ENCODE measurements at regions not wholly inside any gene's neighbourhood (a gene's known extent, or its start where the extent isn't known, plus 50 kb on each side); places are given as distances from the start of the nearest gene placed in this dataset.

- TF ChIP-seq CTCF (IDR thresholded peaks at IDR 0.05; ENCODE audit: borderline replicate concordance, insufficient read depth, low read depth, low read length) = no peak
- H3K4me3 ChIP-seq (ENCODE audit: low read depth, low read length) = no peak overlapping the region
Observed at GRCh38 chr1:200342511-200343311, 67.1 kb downstream of the ZNF281 start.

- no peak for TF ChIP-seq CTCF (IDR thresholded peaks at IDR 0.05; ENCODE audit: borderline replicate concordance, insufficient read depth, low read depth, low read length)
Observed at GRCh38 chr1:200338451-200338850, 71.4 kb downstream of the ZNF281 start.

GRCh38 chr1:200337831-200338230 lies 72.0 kb downstream of the ZNF281 start:
- no peak overlapping the region for H3K4me3 ChIP-seq (ENCODE audit: low read depth, low read length)
- TF ChIP-seq CTCF (IDR thresholded peaks at IDR 0.05; ENCODE audit: borderline replicate concordance, insufficient read depth, low read depth, low read length) = no peak

More at GRCh38 chr1:200338451-200338850, 71.4 kb downstream of the ZNF281 start:
- H3K4me3 ChIP-seq (ENCODE audit: low read depth, low read length) = no peak overlapping the region

GRCh38 chr1:200337410-200337809 lies 72.4 kb downstream of the ZNF281 start:
- no peak for TF ChIP-seq CTCF (IDR thresholded peaks at IDR 0.05; ENCODE audit: borderline replicate concordance, insufficient read depth, low read depth, low read length)
- no peak overlapping the region for H3K4me3 ChIP-seq (ENCODE audit: low read depth, low read length)

GRCh38 chr1:200336901-200337391 lies 72.9 kb downstream of the ZNF281 start:
- H3K4me3 ChIP-seq (ENCODE audit: low read depth, low read length) = no peak overlapping the region
- TF ChIP-seq CTCF (IDR thresholded peaks at IDR 0.05; ENCODE audit: borderline replicate concordance, insufficient read depth, low read depth, low read length) = no peak

- no peak for TF ChIP-seq CTCF (IDR thresholded peaks at IDR 0.05; ENCODE audit: borderline replicate concordance, insufficient read depth, low read depth, low read length)
- H3K4me3 ChIP-seq (ENCODE audit: low read depth, low read length) = no peak overlapping the region
Observed at GRCh38 chr1:200336101-200336845, 73.6 kb downstream of the ZNF281 start.
